IgD-negative memory B cell (primary cell): ENCODE measurements at regions not wholly inside any gene's neighbourhood (a gene's known extent, or its start where the extent isn't known, plus 50 kb on each side); places are given as distances from the start of the nearest gene placed in this dataset.

Experiments
- H3K27ac Mint-ChIP-seq, 3 donors: one replicate each; pipeline ENCODE4 v1.8.0; 2020 to 2022; ENCODE audit warnings: mild to moderate bottlenecking in 3 of 3, mixed read lengths in 3 of 3, moderate library complexity in 1 of 3
- H3K27me3 Mint-ChIP-seq: one replicate; pipeline ENCODE4 v1.8.0; 2021; ENCODE audit warnings: mixed read lengths
- H3K36me3 Mint-ChIP-seq: one replicate; pipeline ENCODE4 v1.8.0; 2020; ENCODE audit warnings: mild to moderate bottlenecking, mixed read lengths
- H3K4me1 Mint-ChIP-seq, 3 donors: one replicate each; pipeline ENCODE4 v1.8.0; 2020 to 2022; ENCODE audit warnings: mixed read lengths in 3 of 3, mild to moderate bottlenecking in 1 of 3
- H3K4me3 Mint-ChIP-seq, 4 donors: one replicate each; pipeline ENCODE4 v1.8.0; 2020 to 2022; ENCODE audit warnings: mild to moderate bottlenecking in 4 of 4, mixed read lengths in 4 of 4, moderate library complexity in 3 of 4
- H3K9me3 Mint-ChIP-seq, 3 donors: one replicate each; pipeline ENCODE4 v1.8.0; 2020 to 2021; ENCODE audit warnings: mixed read lengths in 3 of 3, mild to moderate bottlenecking in 1 of 3

- peaks cover 6% of the 10 kb centered on the region for H3K27me3 Mint-ChIP-seq
- H3K9me3 Mint-ChIP-seq: no peaks in the 10 kb centered on the region
- no peaks in the 10 kb centered on the region for H3K4me1 Mint-ChIP-seq
- no peaks in the 10 kb centered on the region for H3K36me3 Mint-ChIP-seq
- H3K4me3 Mint-ChIP-seq: no peak overlapping the region
- no peak overlapping the region for H3K27ac Mint-ChIP-seq
These were observed 168.5 kb downstream of the SCP2D1 start for GRCh38 chr20:18981962-18982539.

DNA sequence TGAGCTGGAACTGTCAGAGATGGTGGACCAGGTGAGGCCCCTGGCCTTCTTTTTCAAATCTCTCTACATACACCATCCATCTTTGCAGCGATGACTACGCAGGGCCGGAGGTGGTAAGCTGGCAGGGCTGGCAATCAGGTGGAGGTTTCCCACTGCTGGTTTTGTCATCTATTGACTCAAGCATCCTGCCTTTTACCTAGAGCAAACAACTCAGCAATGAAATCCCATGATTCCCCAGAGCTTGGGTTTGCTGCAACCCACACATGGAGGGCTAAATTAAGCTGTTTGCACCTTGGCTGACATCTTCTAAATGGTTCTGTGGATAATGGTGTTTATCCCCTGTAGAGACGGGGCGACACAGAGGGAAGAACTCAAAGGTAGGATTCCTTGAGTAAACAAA, 170.2 kb downstream of the SCP2D1 start:
- Mint-ChIP-seq H3K27me3 (peaks cover 6% of the 10 kb centered on the region), H3K36me3 (no peaks in the 10 kb centered on the region), H3K4me1 (no peaks in the 10 kb centered on the region), H3K27ac (no peak overlapping the region), H3K4me3 (no peak overlapping the region), H3K9me3 (no peaks in the 10 kb centered on the region)

- no peaks in the 10 kb centered on the region for H3K9me3 Mint-ChIP-seq
- no peaks in the 10 kb centered on the region for H3K4me1 Mint-ChIP-seq
- peaks cover 6% of the 10 kb centered on the region for H3K27me3 Mint-ChIP-seq
- H3K4me3 Mint-ChIP-seq: no peak overlapping the region
- no peak overlapping the region for H3K27ac Mint-ChIP-seq
- no peaks in the 10 kb centered on the region for H3K36me3 Mint-ChIP-seq
These were observed 170.9 kb downstream of the SCP2D1 start for GRCh38 chr20:18984238-18985200.

DNA sequence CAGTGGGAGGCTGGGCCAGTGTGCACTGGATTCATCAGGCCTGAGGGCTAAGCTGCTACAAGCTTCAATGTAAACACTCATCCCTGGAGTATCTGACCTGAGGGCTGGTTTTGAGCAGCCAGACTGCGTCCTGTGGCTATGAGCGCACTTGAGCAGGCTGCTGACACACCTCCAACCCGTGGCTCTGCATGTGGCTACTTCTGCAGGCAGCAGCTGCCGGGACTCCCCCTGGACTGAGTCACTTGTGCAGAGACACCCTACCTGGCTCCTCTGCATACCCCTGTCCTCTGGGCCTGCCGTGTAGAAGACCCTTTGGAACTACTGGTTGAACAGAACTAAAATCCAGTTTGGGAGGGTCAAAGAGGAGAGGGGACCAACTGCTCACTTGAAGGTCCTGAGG, 172.0 kb downstream of the SCP2D1 start:
- no peak overlapping the region for H3K27ac Mint-ChIP-seq
- peaks cover 4% of the 10 kb centered on the region for H3K27me3 Mint-ChIP-seq
- H3K36me3 Mint-ChIP-seq: no peaks in the 10 kb centered on the region
- H3K9me3 Mint-ChIP-seq: no peaks in the 10 kb centered on the region
- H3K4me1 Mint-ChIP-seq: no peaks in the 10 kb centered on the region
- H3K4me3 Mint-ChIP-seq: no peak overlapping the region

GRCh38 chr20:18986146-18986830, 172.7 kb downstream of the SCP2D1 start:
- Mint-ChIP-seq H3K36me3 (no peaks in the 10 kb centered on the region), H3K4me1 (no peaks in the 10 kb centered on the region), H3K9me3 (no peaks in the 10 kb centered on the region), H3K4me3 (no peak overlapping the region), H3K27ac (no peak overlapping the region), H3K27me3 (peaks cover 2% of the 10 kb centered on the region)

GRCh38 chr20:18986895-18987580, 173.5 kb downstream of the SCP2D1 start:
- Mint-ChIP-seq H3K27me3 (peaks cover 2% of the 10 kb centered on the region), H3K27ac (no peak overlapping the region), H3K4me1 (no peaks in the 10 kb centered on the region), H3K9me3 (no peaks in the 10 kb centered on the region), H3K4me3 (no peak overlapping the region), H3K36me3 (no peaks in the 10 kb centered on the region)

DNA sequence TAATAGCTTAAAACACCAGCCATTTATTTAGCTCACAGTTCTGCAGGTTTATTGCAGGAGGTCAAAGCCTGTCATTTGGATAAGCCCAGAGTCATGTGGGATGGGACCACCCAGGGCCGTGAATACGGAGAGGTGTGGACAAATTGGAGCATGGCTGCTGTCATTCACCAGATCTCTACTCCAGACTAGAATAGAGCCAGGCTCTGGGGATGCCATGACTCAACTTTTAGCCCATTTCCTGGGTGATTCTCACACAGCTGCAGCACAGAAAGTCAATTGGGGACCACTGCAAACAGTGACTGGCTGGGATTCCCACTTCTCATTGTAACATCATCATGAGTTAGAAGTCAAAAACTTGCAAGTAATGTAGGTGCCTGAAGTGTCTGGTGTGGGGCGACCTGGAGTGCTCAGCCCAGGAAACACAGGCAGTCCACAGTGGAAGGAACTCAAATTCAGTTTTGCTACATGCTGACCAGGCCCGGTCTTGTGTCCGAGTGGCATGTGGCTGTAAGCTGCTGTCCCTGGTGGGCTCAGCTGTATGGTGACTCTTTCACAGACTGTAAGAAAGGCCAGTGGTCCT, 174.3 kb downstream of the SCP2D1 start:
- Mint-ChIP-seq H3K27me3 (no peaks in the 10 kb centered on the region), H3K9me3 (peaks cover 0 to 3% (median 2%) of the 10 kb centered on the region in 3 donors), H3K36me3 (no peaks in the 10 kb centered on the region), H3K4me1 (no peaks in the 10 kb centered on the region), H3K4me3 (no peak overlapping the region), H3K27ac (no peak overlapping the region)

- no peaks in the 10 kb centered on the region for H3K4me1 Mint-ChIP-seq
- no peaks in the 10 kb centered on the region for H3K36me3 Mint-ChIP-seq
- H3K27me3 Mint-ChIP-seq: no peaks in the 10 kb centered on the region
- no peak overlapping the region for H3K4me3 Mint-ChIP-seq
- H3K9me3 Mint-ChIP-seq: peaks cover 0 to 6% (median 2%) of the 10 kb centered on the region in 3 donors
- no peak overlapping the region for H3K27ac Mint-ChIP-seq
These were observed 175.1 kb downstream of the SCP2D1 start for GRCh38 chr20:18988701-18989100.

DNA sequence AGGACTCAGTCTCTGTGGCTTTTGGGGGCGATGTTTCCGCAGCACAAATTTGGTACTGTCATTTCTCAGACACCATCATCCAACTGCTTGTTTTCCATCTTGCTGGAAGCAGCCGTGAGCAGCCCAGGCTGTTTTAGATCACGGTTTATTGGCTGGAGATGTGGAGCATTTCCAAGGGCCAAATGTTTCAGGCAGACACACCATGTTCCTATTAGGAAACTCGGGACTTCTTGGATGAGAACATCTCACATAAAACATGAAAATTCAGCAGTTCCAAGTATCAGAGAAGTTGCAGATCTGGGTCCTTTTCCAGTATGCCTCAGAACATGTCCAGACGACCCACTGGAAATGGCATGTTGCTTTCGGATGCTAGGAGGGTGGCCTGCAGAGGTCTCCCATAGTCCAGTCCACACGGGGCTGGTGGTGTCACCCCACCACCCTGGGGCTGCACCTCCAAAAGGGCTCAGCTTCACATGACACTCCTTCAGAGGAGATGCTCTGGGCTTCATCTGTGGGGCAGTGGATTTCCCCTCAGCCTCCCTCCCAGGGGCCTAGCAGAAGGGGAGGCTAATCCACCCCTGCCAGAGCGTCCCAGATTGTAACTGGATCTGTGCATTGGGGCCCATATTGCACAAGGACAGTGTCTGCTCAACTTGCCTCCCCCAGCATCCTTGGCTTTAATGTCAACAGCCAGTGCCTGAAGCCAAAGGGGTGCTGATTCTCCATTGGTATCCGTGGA, 176.3 kb downstream of the SCP2D1 start:
- H3K27me3 Mint-ChIP-seq: no peaks in the 10 kb centered on the region
- peaks cover 0 to 8% (median 2%) of the 10 kb centered on the region in 3 donors for H3K9me3 Mint-ChIP-seq
- H3K36me3 Mint-ChIP-seq: no peaks in the 10 kb centered on the region
- H3K4me3 Mint-ChIP-seq: no peak overlapping the region
- no peak overlapping the region for H3K27ac Mint-ChIP-seq
- H3K4me1 Mint-ChIP-seq: no peaks in the 10 kb centered on the region

DNA sequence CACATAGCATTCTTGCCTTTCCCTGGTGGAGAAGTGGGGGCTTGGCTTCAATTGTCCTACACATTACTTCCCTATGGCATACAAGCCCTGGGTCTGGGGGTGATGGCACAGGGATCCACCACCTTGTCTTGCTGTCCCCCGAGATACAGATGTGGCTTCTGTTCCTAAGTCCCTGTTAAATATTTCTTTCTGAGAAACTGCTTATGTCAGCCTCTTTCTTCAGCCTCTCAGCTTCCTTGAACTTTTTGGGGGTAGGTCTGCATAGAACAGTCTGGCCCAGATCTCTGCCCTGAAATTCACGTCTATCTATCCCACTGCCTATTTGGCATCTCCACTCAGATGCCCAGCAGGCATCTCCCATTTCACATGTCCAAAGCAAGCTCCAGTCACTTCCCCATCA, 177.4 kb downstream of the SCP2D1 start:
- H3K36me3 Mint-ChIP-seq: no peaks in the 10 kb centered on the region
- no peaks in the 10 kb centered on the region for H3K27me3 Mint-ChIP-seq
- H3K4me1 Mint-ChIP-seq: no peaks in the 10 kb centered on the region
- peaks cover 0 to 8% (median 2%) of the 10 kb centered on the region in 3 donors for H3K9me3 Mint-ChIP-seq
- H3K4me3 Mint-ChIP-seq: no peak overlapping the region
- no peak overlapping the region for H3K27ac Mint-ChIP-seq

- Mint-ChIP-seq H3K4me1 (no peaks in the 10 kb centered on the region), H3K27ac (no peak overlapping the region), H3K9me3 (peaks cover 0 to 8% (median 2%) of the 10 kb centered on the region in 3 donors), H3K4me3 (no peak overlapping the region), H3K36me3 (no peaks in the 10 kb centered on the region), H3K27me3 (no peaks in the 10 kb centered on the region)
These were observed 178.8 kb downstream of the SCP2D1 start for GRCh38 chr20:18992418-18992817.

- Mint-ChIP-seq H3K36me3 (peaks cover 2% of the 10 kb centered on the region), H3K27ac (no peak overlapping the region), H3K27me3 (no peaks in the 10 kb centered on the region), H3K4me1 (no peaks in the 10 kb centered on the region), H3K9me3 (peaks cover 0 to 8% (median 2%) of the 10 kb centered on the region in 3 donors), H3K4me3 (no peak overlapping the region)
These were observed 181.9 kb downstream of the SCP2D1 start for GRCh38 chr20:18995455-18995854.

DNA sequence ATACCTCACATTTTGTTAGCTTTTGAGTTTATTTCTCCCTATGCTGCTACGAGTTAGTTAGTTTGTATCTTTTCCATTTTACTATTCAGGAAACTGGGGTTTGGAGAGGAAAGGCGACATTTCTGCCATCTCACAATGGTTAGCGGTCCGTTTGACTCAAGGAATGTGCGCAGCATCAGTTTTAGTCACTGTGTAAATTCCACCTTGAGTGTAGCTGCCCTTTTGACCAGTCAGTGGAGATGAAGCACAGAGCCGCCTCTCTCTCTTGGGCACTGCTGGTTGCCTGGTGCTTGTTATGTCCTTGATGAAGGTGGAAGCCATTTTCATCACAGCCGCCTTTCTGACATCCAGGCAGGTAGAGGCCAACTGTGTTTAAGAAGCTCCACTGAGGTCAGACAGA, 185.5 kb downstream of the SCP2D1 start:
- Mint-ChIP-seq H3K4me1 (no peaks in the 10 kb centered on the region), H3K27me3 (no peaks in the 10 kb centered on the region), H3K36me3 (peaks cover 2% of the 10 kb centered on the region), H3K9me3 (peaks cover 0 to 2% (median 0%) of the 10 kb centered on the region in 3 donors), H3K27ac (no peak overlapping the region), H3K4me3 (no peak overlapping the region)

DNA sequence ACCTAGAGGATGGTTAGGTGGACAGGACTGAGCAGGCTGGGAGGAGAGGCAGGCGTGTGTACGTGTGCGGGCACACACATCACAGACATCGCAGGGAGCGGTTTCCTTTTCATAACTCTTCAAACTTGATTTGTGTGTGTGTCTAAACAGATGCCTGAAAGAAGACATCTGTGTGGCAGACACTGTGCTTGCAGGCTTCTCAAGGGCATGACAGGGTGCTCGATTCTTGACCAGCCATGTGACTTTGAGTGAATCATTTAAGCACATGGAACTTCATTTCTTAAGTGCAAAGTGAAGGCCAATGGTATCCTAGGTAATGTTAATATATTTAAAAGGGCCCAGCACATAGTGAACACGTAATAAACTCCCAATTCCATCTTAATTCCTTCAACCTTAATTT, 186.5 kb downstream of the SCP2D1 start:
- Mint-ChIP-seq H3K9me3 (no peaks in the 10 kb centered on the region), H3K4me1 (no peaks in the 10 kb centered on the region), H3K27ac (no peak overlapping the region), H3K27me3 (no peaks in the 10 kb centered on the region), H3K36me3 (peaks cover 2% of the 10 kb centered on the region), H3K4me3 (no peak overlapping the region)
